HepG2 (cell line): ENCODE measurements at regions not wholly inside any gene's neighbourhood (a gene's known extent, or its start where the extent isn't known, plus 50 kb on each side); places are given as distances from the start of the nearest gene placed in this dataset.

Source experiments
- ATAC-seq: fragments of 200-7000 bp; cut with Tn5 transposase; 3 replicates; pipeline ENCODE4 v1.9.1; 2020; ENCODE audit warnings: mild to moderate bottlenecking, moderate library complexity
- BruUV-seq: library from RNA; stranded (reverse); fragments of 400-500 nt; replicated peaks from 2 replicates; lab custom pipeline; 2021; lab: Mats Ljungman, UMichigan
- CTCF ChIA-PET: fragments of 300-600 bp; formaldehyde crosslinking; extraction: SDS; loops from one replicate; lab custom pipeline; 2021; ENCODE audit warnings: low total read pairs, inconsistent platforms, low intra/inter-chr PET ratio; lab: Yijun Ruan, JAX
- POLR2A ChIA-PET: fragments of 350-600 bp; sonication (Branson Sonifier 250); formaldehyde crosslinking; loops from one replicate; lab custom pipeline; 2020; ENCODE audit warnings: antibody characterized with exemption, inconsistent platforms; lab: Yijun Ruan, JAX
- DNase-seq: peaks from one replicate; pipeline ENCODE4 v3.0.0-alpha.2; 2015; ENCODE audit warnings: low spot score
- FAIRE-seq: peaks from 3 replicates; lab custom pipeline; 2011; peaks lifted over from hg19 to GRCh38; lab: Jason Lieb, UNC
- H2AFZ ChIP-seq: one replicate; pipeline ENCODE4 v1.6.1; 2011; ENCODE audit warnings: low read length, inconsistent platforms
- H3K27ac ChIP-seq: fragments of 300-600 bp; 3 replicates; pipeline ENCODE4 v1.8.0; 2011; ENCODE audit warnings: mixed run types, mild to moderate bottlenecking, mixed read lengths, low read length, inconsistent platforms; ENCODE audit not compliant: insufficient read depth; ENCODE audit errors: extremely low read length
- H3K27me3 ChIP-seq, 2 experiments: fragments of 200-600 bp in 1 of 2; 2 replicates in 1 of 2; 3 replicates in 1 of 2; pipeline versions ENCODE4 v1.6.0 to v1.8.0; 2011; ENCODE audit warnings: low read length in 2 of 2, mild to moderate bottlenecking in 2 of 2, moderate library complexity in 2 of 2, inconsistent platforms in 1 of 2; ENCODE audit not compliant: insufficient read depth in 2 of 2, control insufficient read depth in 1 of 2
- H3K36me3 ChIP-seq, 2 experiments: fragments of 200-600 bp in 1 of 2; replicated peaks in 1 of 2; 2 replicates in 1 of 2; 3 replicates in 1 of 2; pipeline versions ENCODE4 v1.5.1 to v1.8.0; 2011; ENCODE audit warnings: low read length in 2 of 2, inconsistent platforms in 1 of 2; ENCODE audit not compliant: insufficient read depth in 2 of 2, control insufficient read depth in 1 of 2
- H3K4me1 ChIP-seq: 2 replicates; pipeline ENCODE4 v1.5.1; 2012; ENCODE audit warnings: low read length, inconsistent platforms; ENCODE audit not compliant: insufficient read depth
- H3K4me2 ChIP-seq: 2 replicates; pipeline ENCODE4 v1.6.0; 2011; ENCODE audit warnings: low read depth, low read length, inconsistent platforms
- H3K4me3 ChIP-seq, 3 experiments: fragments of 200-600 bp in 1 of 3; sonication (generic), shearing (Covaris generic) in 1 of 3; replicated peaks in 1 of 3; 2 replicates each; pipeline ENCODE4 v1.5.1; 2011 to 2016; ENCODE audit warnings: low read length in 3 of 3, inconsistent platforms in 2 of 3, low read depth in 2 of 3, mild to moderate bottlenecking in 2 of 3, control low read depth in 1 of 3, mixed read lengths in 1 of 3; ENCODE audit not compliant: insufficient read depth in 1 of 3
- H3K79me2 ChIP-seq: one replicate; pipeline ENCODE4 v1.6.1; 2011; ENCODE audit warnings: low read length, inconsistent platforms; ENCODE audit not compliant: insufficient read depth
- H3K9ac ChIP-seq: 2 replicates; pipeline ENCODE4 v1.6.0; 2011; ENCODE audit warnings: mild to moderate bottlenecking, low read depth, low read length, inconsistent platforms; ENCODE audit not compliant: insufficient read depth
- H3K9me3 ChIP-seq: 2 replicates; pipeline ENCODE4 v1.5.1; 2012; ENCODE audit warnings: mild to moderate bottlenecking, low read length
- H4K20me1 ChIP-seq: 2 replicates; pipeline ENCODE4 v1.6.0; 2011; ENCODE audit warnings: inconsistent platforms, mild to moderate bottlenecking, low read length, moderate library complexity; ENCODE audit not compliant: insufficient read depth
- FOXM1 ChIP-seq: sonication (generic); formaldehyde crosslinking; IDR thresholded peaks from 2 replicates; pipeline ENCODE4 v1.5.0; 2020; ENCODE audit warnings: missing genetic modification reagents
- MXD1 ChIP-seq: sonication (generic); formaldehyde crosslinking; IDR thresholded peaks from 2 replicates; pipeline ENCODE4 v1.4.0; 2020; ENCODE audit warnings: mild to moderate bottlenecking, missing genetic modification reagents
- NAIF1 ChIP-seq: sonication (generic); formaldehyde crosslinking; IDR thresholded peaks from 2 replicates; pipeline ENCODE4 v1.5.0; 2020; ENCODE audit warnings: mild to moderate bottlenecking, missing genetic modification reagents, borderline replicate concordance
- NR3C1 ChIP-seq: sonication (generic); formaldehyde crosslinking; IDR thresholded peaks from 2 replicates; pipeline ENCODE4 v1.4.0; 2020; ENCODE audit warnings: missing genetic modification reagents
- POLR2G ChIP-seq: fragments of 200-400 bp; formaldehyde crosslinking; IDR thresholded peaks from 2 replicates; pipeline ENCODE4 v1.6.1; 2018; ENCODE audit warnings: mild to moderate bottlenecking, low read depth, low read length, moderate library complexity
- RBM22 ChIP-seq: fragments of 200-400 bp; formaldehyde crosslinking; optimal IDR thresholded peaks from 2 replicates; pipeline ENCODE3; 2017; ENCODE audit warnings: mild to moderate bottlenecking, low read length, moderate library complexity
- THYN1 ChIP-seq: sonication (generic); formaldehyde crosslinking; IDR thresholded peaks from 2 replicates; pipeline ENCODE4 v1.8.1; 2023; ENCODE audit warnings: low read depth, mild to moderate bottlenecking, moderate library complexity, missing genetic modification reagents, borderline replicate concordance
- TSC22D2 ChIP-seq: sonication (generic); formaldehyde crosslinking; IDR thresholded peaks from 2 replicates; pipeline ENCODE4 v1.5.1; 2020; ENCODE audit warnings: missing genetic modification reagents, mild to moderate bottlenecking, borderline replicate concordance
- ZNF20 ChIP-seq: sonication (generic); formaldehyde crosslinking; IDR thresholded peaks from 2 replicates; pipeline ENCODE4 v1.4.0; 2020; ENCODE audit warnings: mild to moderate bottlenecking, moderate library complexity, missing genetic modification reagents
- ZNF354B ChIP-seq: sonication (generic); formaldehyde crosslinking; IDR thresholded peaks from 2 replicates; pipeline ENCODE4 v1.8.0; 2022; ENCODE audit warnings: mild to moderate bottlenecking, missing genetic modification reagents
- ZNF569 ChIP-seq: sonication (generic); formaldehyde crosslinking; IDR thresholded peaks from 2 replicates; pipeline ENCODE4 v1.5.0; 2020; ENCODE audit warnings: mild to moderate bottlenecking, missing genetic modification reagents, moderate library complexity, borderline replicate concordance
- ZNF589 ChIP-seq: sonication (generic); formaldehyde crosslinking; conservative IDR thresholded peaks from 2 replicates; pipeline ENCODE4 v1.8.0; 2022; ENCODE audit warnings: mild to moderate bottlenecking, moderate library complexity, missing genetic modification reagents
- ZNF652 ChIP-seq: IDR thresholded peaks from 2 replicates; pipeline ENCODE4 v1.6.1; 2016; ENCODE audit warnings: low read depth, borderline replicate concordance
- WGBS: methylation state at CpG from one replicate; pipeline ENCODE4 v1.1.6; 2017; ENCODE audit warnings: low lambda C conversion rate; 5-methylcytosine and 5-hydroxymethylcytosine counted together
- in situ Hi-C: cut with HindIII; loops from 2 replicates; pipeline ENCODE4 v1.10.0; 2017; ENCODE audit warnings: low pct_unique_long_range_greater_than_20kb; ENCODE audit not compliant: extremely low pct_ligation_motif_present
- intact Hi-C: fragments of 100-400 bp; cut with micrococcal nuclease; formaldehyde crosslinking; loops from one replicate; pipeline ENCODE4 v1.10.0; 2022; ENCODE audit not compliant: unreplicated experiment
- TF ChIP-seq, protein P1 (sequence below): sonication (generic); formaldehyde crosslinking; IDR thresholded peaks from 2 replicates; pipeline ENCODE4 v1.8.0; 2022; ENCODE audit warnings: missing genetic modification reagents, mild to moderate bottlenecking, borderline replicate concordance
- TF ChIP-seq, protein P2 (sequence below): sonication (generic); formaldehyde crosslinking; IDR thresholded peaks from 2 replicates; pipeline ENCODE4 v1.8.1; 2023; ENCODE audit warnings: missing genetic modification reagents, mild to moderate bottlenecking, borderline replicate concordance

- CTCF ChIA-PET, result no interaction called here
Measured at GRCh38 chr3:95265129-95265528, 1202.3 kb downstream of the NSUN3 start.

DNA sequence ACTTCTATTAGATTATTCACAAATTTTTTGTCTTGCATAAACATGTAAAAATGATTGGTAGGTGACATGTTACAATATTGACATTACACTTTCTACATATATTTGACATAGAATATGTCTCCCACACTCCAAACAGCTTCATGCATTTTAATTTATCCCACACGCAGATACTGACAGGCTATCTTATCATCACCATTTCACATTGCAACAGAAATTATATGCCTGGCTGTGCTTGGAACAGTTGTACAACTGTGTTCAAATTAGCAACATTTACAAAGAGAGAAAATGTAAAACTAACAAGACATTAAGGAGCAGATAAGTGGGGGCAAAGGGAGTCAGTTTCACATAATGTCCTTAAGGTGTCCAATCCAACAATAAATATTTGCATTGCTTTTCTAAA lies 1208.5 kb downstream of the NSUN3 start:
- FAIRE-seq (no peak), ATAC-seq (no peak), DNase-seq (no peak)
- in situ Hi-C loops, result no loop called here
- POLR2A ChIA-PET, result no interaction called here
- no peaks in the 10 kb centered on the region for H4K20me1 ChIP-seq
- H3K27ac ChIP-seq, result no peak overlapping the region
- no peak overlapping the region for H3K4me3 ChIP-seq
- no TSS peak for BruUV-seq
- no peaks in the 10 kb centered on the region for H3K27me3 ChIP-seq
- no peak overlapping the region for H2AFZ ChIP-seq
- H3K4me1 ChIP-seq, result no peaks in the 10 kb centered on the region
- H3K9me3 ChIP-seq, result no peaks in the 10 kb centered on the region
- no peaks in the 10 kb centered on the region for H3K79me2 ChIP-seq
- no peak overlapping the region for H3K4me2 ChIP-seq
- CTCF ChIA-PET, result no interaction called here
- H3K9ac ChIP-seq, result no peak overlapping the region
- TF ChIP-seq, protein P1, sequence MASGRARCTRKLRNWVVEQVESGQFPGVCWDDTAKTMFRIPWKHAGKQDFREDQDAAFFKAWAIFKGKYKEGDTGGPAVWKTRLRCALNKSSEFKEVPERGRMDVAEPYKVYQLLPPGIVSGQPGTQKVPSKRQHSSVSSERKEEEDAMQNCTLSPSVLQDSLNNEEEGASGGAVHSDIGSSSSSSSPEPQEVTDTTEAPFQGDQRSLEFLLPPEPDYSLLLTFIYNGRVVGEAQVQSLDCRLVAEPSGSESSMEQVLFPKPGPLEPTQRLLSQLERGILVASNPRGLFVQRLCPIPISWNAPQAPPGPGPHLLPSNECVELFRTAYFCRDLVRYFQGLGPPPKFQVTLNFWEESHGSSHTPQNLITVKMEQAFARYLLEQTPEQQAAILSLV, result no peak
- TF ChIP-seq ZNF20 (CRISPR knock-in tag), result no peak
- no peak for TF ChIP-seq ZNF354B (CRISPR knock-in tag)
- no peak for TF ChIP-seq MXD1 (CRISPR knock-in tag)
- TF ChIP-seq, protein P2, sequence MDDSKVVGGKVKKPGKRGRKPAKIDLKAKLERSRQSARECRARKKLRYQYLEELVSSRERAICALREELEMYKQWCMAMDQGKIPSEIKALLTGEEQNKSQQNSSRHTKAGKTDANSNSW (CRISPR knock-in tag), result no peak
- no peak for TF ChIP-seq THYN1
- no peaks in the 10 kb centered on the region for H3K36me3 ChIP-seq
- WGBS, result 4% methylated on average over 1 of the region's 1 CpG
- intact Hi-C loops, result no loop called here

More at GRCh38 chr3:95265129-95265528, 1202.3 kb downstream of the NSUN3 start:
- Histone ChIP-seq H3K4me3 (no peak overlapping the region), H2AFZ (no peak overlapping the region), H4K20me1 (no peaks in the 10 kb centered on the region), H3K4me2 (no peak overlapping the region), H3K9ac (no peak overlapping the region), H3K36me3 (no peaks in the 10 kb centered on the region), H3K4me1 (no peaks in the 10 kb centered on the region), H3K9me3 (no peaks in the 10 kb centered on the region), H3K27ac (no peak overlapping the region), H3K27me3 (no peaks in the 10 kb centered on the region), H3K79me2 (no peaks in the 10 kb centered on the region)
- DNase-seq, result no peak
- ATAC-seq, result no peak
- intact Hi-C loops, result no loop called here
- no peak for FAIRE-seq
- TF ChIP-seq ZNF589 (CRISPR knock-in tag) (no peak), POLR2G (no peak), FOXM1 (CRISPR knock-in tag) (no peak), ZNF569 (no peak), NR3C1 (no peak), NAIF1 (no peak), RBM22 (no peak), TSC22D2 (CRISPR knock-in tag) (no peak), ZNF652 (CRISPR knock-in tag) (no peak)
- POLR2A ChIA-PET, result no interaction called here
- WGBS, result 3% methylated on average over 3 of the region's 3 CpGs
- in situ Hi-C loops, result no loop called here
- BruUV-seq, result no TSS peak
